ENCODE measurements at regions not wholly inside any gene's neighbourhood (a gene's known extent, or its start where the extent isn't known, plus 50 kb on each side); places are given as distances from the start of the nearest gene placed in this dataset.

- no peak for TF ChIP-seq CTCF (IDR thresholded peaks at IDR 0.05; ENCODE audit: unreplicated experiment)
Observed at GRCh38 chr6:50589751-50590470, 123.4 kb upstream of the TFAP2D start.

DNA sequence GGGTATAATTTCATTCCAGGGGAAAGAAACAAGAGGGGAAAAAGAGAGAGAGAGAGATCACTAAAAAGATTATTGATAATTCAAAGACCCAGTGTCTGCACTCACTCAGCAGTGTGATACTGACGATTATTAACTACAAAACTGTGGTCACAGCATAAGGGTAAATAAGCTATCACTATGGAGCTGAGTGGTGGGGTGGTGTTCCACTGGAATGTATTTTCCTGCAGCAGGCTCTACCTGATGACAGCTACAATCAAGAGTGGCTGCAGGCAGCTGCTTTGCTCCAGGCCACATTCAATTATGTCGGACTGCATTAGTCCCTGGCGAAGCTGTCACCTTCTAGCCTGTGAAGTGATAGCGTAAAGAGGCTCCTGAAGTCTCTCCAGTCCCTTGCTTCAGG lies 122.2 kb upstream of the TFAP2D start:
- Mint-ChIP-seq H3K9me3 (ENCODE audit: low read depth) (no peaks in the 10 kb centered on the region), H3K27me3 (no peaks in the 10 kb centered on the region), H3K4me1 (ENCODE audit: low read depth) (peaks cover 4% of the 10 kb centered on the region), H3K27ac (no peak overlapping the region), H3K4me3 (ENCODE audit: low read depth) (no peak overlapping the region), H3K36me3 (ENCODE audit: insufficient read depth) (no peaks in the 10 kb centered on the region)
- no peak for TF ChIP-seq CTCF (IDR thresholded peaks at IDR 0.05; ENCODE audit: unreplicated experiment)
- no peak for DNase-seq (ENCODE audit: low spot score, unreplicated experiment)

More at GRCh38 chr6:50589751-50590470, 123.4 kb upstream of the TFAP2D start:
- Mint-ChIP-seq H3K27me3 (no peaks in the 10 kb centered on the region), H3K36me3 (ENCODE audit: insufficient read depth) (no peaks in the 10 kb centered on the region), H3K9me3 (ENCODE audit: low read depth) (no peaks in the 10 kb centered on the region), H3K4me1 (ENCODE audit: low read depth) (peaks cover 5% of the 10 kb centered on the region), H3K27ac (no peak overlapping the region), H3K4me3 (ENCODE audit: low read depth) (no peak overlapping the region)
- DNase-seq (ENCODE audit: low spot score, unreplicated experiment) = no peak

- H3K27ac Mint-ChIP-seq = no peak overlapping the region
- no peak for TF ChIP-seq CTCF (IDR thresholded peaks at IDR 0.05; ENCODE audit: unreplicated experiment)
Observed at GRCh38 chr6:50600280-50600679, 113.0 kb upstream of the TFAP2D start.

DNA sequence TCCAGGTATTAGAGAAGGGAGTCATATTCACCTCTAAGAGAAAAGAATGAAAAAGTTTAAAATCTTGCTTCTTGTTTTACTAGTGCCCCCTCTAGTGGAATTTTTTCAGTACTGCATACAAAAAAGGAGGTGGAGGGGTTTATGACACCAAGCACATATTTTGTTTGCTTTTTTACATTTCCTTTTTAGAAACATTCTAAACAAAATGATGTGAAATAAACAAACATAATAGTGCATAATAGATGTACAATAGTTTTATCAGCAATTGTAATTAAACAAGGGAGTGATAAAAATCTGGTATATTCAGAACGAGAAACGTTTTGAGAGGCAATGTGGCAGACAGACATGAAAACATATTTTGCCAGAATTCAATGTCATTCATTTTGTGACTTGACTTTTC lies 111.0 kb upstream of the TFAP2D start:
- Mint-ChIP-seq H3K27ac (no peak overlapping the region), H3K36me3 (ENCODE audit: insufficient read depth) (no peaks in the 10 kb centered on the region)
- peak; percentile 96 for TF ChIP-seq CTCF (IDR thresholded peaks at IDR 0.05; ENCODE audit: unreplicated experiment)

More at GRCh38 chr6:50600280-50600679, 113.0 kb upstream of the TFAP2D start:
- no peaks in the 10 kb centered on the region for H3K4me1 Mint-ChIP-seq (ENCODE audit: low read depth)
- no peaks in the 10 kb centered on the region for H3K27me3 Mint-ChIP-seq
- H3K4me3 Mint-ChIP-seq (ENCODE audit: low read depth) = no peak overlapping the region
- H3K36me3 Mint-ChIP-seq (ENCODE audit: insufficient read depth) = no peaks in the 10 kb centered on the region
- DNase-seq (ENCODE audit: low spot score, unreplicated experiment) = no peak
- no peaks in the 10 kb centered on the region for H3K9me3 Mint-ChIP-seq (ENCODE audit: low read depth)

GRCh38 chr6:50608421-50608820 lies 104.9 kb upstream of the TFAP2D start:
- H3K9me3 Mint-ChIP-seq (ENCODE audit: low read depth) = no peaks in the 10 kb centered on the region
- no peak for TF ChIP-seq CTCF (IDR thresholded peaks at IDR 0.05; ENCODE audit: unreplicated experiment)
- no peaks in the 10 kb centered on the region for H3K4me1 Mint-ChIP-seq (ENCODE audit: low read depth)
- no peaks in the 10 kb centered on the region for H3K27me3 Mint-ChIP-seq
- no peak overlapping the region for H3K4me3 Mint-ChIP-seq (ENCODE audit: low read depth)
- no peaks in the 10 kb centered on the region for H3K36me3 Mint-ChIP-seq (ENCODE audit: insufficient read depth)
- DNase-seq (ENCODE audit: low spot score, unreplicated experiment) = no peak
- no peak overlapping the region for H3K27ac Mint-ChIP-seq

More for the DNA sequence above, 111.0 kb upstream of the TFAP2D start:
- Mint-ChIP-seq H3K27me3 (no peaks in the 10 kb centered on the region), H3K4me3 (ENCODE audit: low read depth) (no peak overlapping the region), H3K9me3 (ENCODE audit: low read depth) (no peaks in the 10 kb centered on the region), H3K4me1 (ENCODE audit: low read depth) (no peaks in the 10 kb centered on the region)
- DNase-seq (ENCODE audit: low spot score, unreplicated experiment) = no peak
